ENCODE measurements at regions not wholly inside any gene's neighbourhood (a gene's known extent, or its start where the extent isn't known, plus 50 kb on each side); places are given as distances from the start of the nearest gene placed in this dataset.

- Histone ChIP-seq H3K27me3 (replicated peaks; ENCODE audit: control insufficient read depth, insufficient read depth, low read length) (no peaks in the 10 kb centered on the region), H3K4me3 (replicated peaks; ENCODE audit: low read depth, low read length) (no peak overlapping the region), H3K36me3 (ENCODE audit: control insufficient read depth, insufficient read depth, low read length) (no peaks in the 10 kb centered on the region)
- no peak for TF ChIP-seq CTCF (IDR thresholded peaks at IDR 0.05; ENCODE audit: insufficient read depth, low read length, poor library complexity, severe bottlenecking)
- DNase-seq (ENCODE audit: extremely low read depth, insufficient read length), result no peak
These were observed 162.3 kb downstream of the ICE1 start for GRCh38 chr5:5584751-5585150.

GRCh38 chr5:5584236-5584745, 161.8 kb downstream of the ICE1 start:
- Histone ChIP-seq H3K36me3 (ENCODE audit: control insufficient read depth, insufficient read depth, low read length) (no peaks in the 10 kb centered on the region), H3K27me3 (replicated peaks; ENCODE audit: control insufficient read depth, insufficient read depth, low read length) (no peaks in the 10 kb centered on the region), H3K4me3 (replicated peaks; ENCODE audit: low read depth, low read length) (no peak overlapping the region)
- no peak for TF ChIP-seq CTCF (IDR thresholded peaks at IDR 0.05; ENCODE audit: insufficient read depth, low read length, poor library complexity, severe bottlenecking)
- DNase-seq (ENCODE audit: extremely low read depth, insufficient read length), result no peak

- Histone ChIP-seq H3K27me3 (replicated peaks; ENCODE audit: control insufficient read depth, insufficient read depth, low read length) (no peaks in the 10 kb centered on the region), H3K4me3 (replicated peaks; ENCODE audit: low read depth, low read length) (no peak overlapping the region), H3K36me3 (ENCODE audit: control insufficient read depth, insufficient read depth, low read length) (no peaks in the 10 kb centered on the region)
- no peak for DNase-seq (ENCODE audit: extremely low read depth, insufficient read length)
- no peak for TF ChIP-seq CTCF (IDR thresholded peaks at IDR 0.05; ENCODE audit: insufficient read depth, low read length, poor library complexity, severe bottlenecking)
These were observed 161.4 kb downstream of the ICE1 start for GRCh38 chr5:5583832-5584231.

GRCh38 chr5:5583023-5583765, 160.7 kb downstream of the ICE1 start:
- Histone ChIP-seq H3K27me3 (replicated peaks; ENCODE audit: control insufficient read depth, insufficient read depth, low read length) (no peaks in the 10 kb centered on the region), H3K36me3 (ENCODE audit: control insufficient read depth, insufficient read depth, low read length) (no peaks in the 10 kb centered on the region), H3K4me3 (replicated peaks; ENCODE audit: low read depth, low read length) (no peak overlapping the region)
- no peak for DNase-seq (ENCODE audit: extremely low read depth, insufficient read length)
- no peak for TF ChIP-seq CTCF (IDR thresholded peaks at IDR 0.05; ENCODE audit: insufficient read depth, low read length, poor library complexity, severe bottlenecking)

- Histone ChIP-seq H3K4me3 (replicated peaks; ENCODE audit: low read depth, low read length) (no peak overlapping the region), H3K36me3 (ENCODE audit: control insufficient read depth, insufficient read depth, low read length) (no peaks in the 10 kb centered on the region), H3K27me3 (replicated peaks; ENCODE audit: control insufficient read depth, insufficient read depth, low read length) (no peaks in the 10 kb centered on the region)
- no peak for DNase-seq (ENCODE audit: extremely low read depth, insufficient read length)
- TF ChIP-seq CTCF (IDR thresholded peaks at IDR 0.05; ENCODE audit: insufficient read depth, low read length, poor library complexity, severe bottlenecking), result no peak
These were observed 158.6 kb downstream of the ICE1 start for GRCh38 chr5:5581080-5581479.
